Keratinocyte (primary cell): ENCODE measurements at regions not wholly inside any gene's neighbourhood (a gene's known extent, or its start where the extent isn't known, plus 50 kb on each side); places are given as distances from the start of the nearest gene placed in this dataset.

Source experiments
- DNase-seq: peaks from one replicate; pipeline ENCODE4 v3.0.0-alpha.2; 2011; ENCODE audit warnings: low read depth, missing footprints, low spot score
- FAIRE-seq: peaks from 2 replicates; lab custom pipeline; 2011; peaks lifted over from hg19 to GRCh38; lab: Jason Lieb, UNC
- H2AFZ ChIP-seq: 2 replicates; pipeline ENCODE4 v1.6.0; 2012; ENCODE audit warnings: low read length, control low read depth, inconsistent platforms; ENCODE audit not compliant: control insufficient read depth
- H3K27ac ChIP-seq: 2 replicates; pipeline ENCODE4 v1.5.1; 2011; ENCODE audit warnings: low read length; ENCODE audit not compliant: control insufficient read depth, insufficient read depth
- H3K27me3 ChIP-seq: 3 replicates; pipeline ENCODE4 v1.6.0; 2011; ENCODE audit warnings: low read length; ENCODE audit not compliant: control insufficient read depth, insufficient read depth; ENCODE audit errors: extremely low read depth
- H3K36me3 ChIP-seq, 2 experiments: 2 replicates in 1 of 2; 3 replicates in 1 of 2; pipeline ENCODE4 v1.5.1; 2011; ENCODE audit warnings: low read length in 2 of 2, mild to moderate bottlenecking in 1 of 2; ENCODE audit not compliant: control insufficient read depth in 2 of 2, insufficient read depth in 2 of 2; ENCODE audit errors: extremely low read depth in 1 of 2
- H3K4me1 ChIP-seq: 3 replicates; pipeline ENCODE4 v1.5.1; 2011; ENCODE audit warnings: low read length; ENCODE audit not compliant: control insufficient read depth, insufficient read depth; ENCODE audit errors: extremely low read depth
- H3K4me2 ChIP-seq: 3 replicates; pipeline ENCODE4 v1.6.0; 2011; ENCODE audit warnings: low read depth, low read length; ENCODE audit not compliant: control insufficient read depth, insufficient read depth; ENCODE audit errors: extremely low read depth
- H3K4me3 ChIP-seq, 3 experiments: fragments of 200-600 bp in 1 of 3; sonication (generic) in 1 of 3; 2 replicates in 2 of 3; 3 replicates in 1 of 3; pipeline ENCODE4 v1.5.1; 2011 to 2016; ENCODE audit warnings: low read length in 3 of 3, mild to moderate bottlenecking in 3 of 3, control low read depth in 2 of 3, inconsistent platforms in 1 of 3, low read depth in 1 of 3, mixed read lengths in 1 of 3, mixed run types in 1 of 3, moderate library complexity in 1 of 3; ENCODE audit not compliant: control insufficient read depth in 2 of 3, insufficient read depth in 2 of 3; ENCODE audit errors: extremely low read depth in 1 of 3
- H3K79me2 ChIP-seq: 2 replicates; pipeline ENCODE4 v1.6.0; 2012; ENCODE audit warnings: low read length; ENCODE audit not compliant: control insufficient read depth, insufficient read depth
- H3K9ac ChIP-seq: 3 replicates; pipeline ENCODE4 v1.6.0; 2011; ENCODE audit warnings: low read length; ENCODE audit not compliant: control insufficient read depth, insufficient read depth; ENCODE audit errors: extremely low read depth
- H3K9me1 ChIP-seq: 3 replicates; pipeline ENCODE4 v1.6.0; 2011; ENCODE audit warnings: low read length; ENCODE audit not compliant: control insufficient read depth, insufficient read depth; ENCODE audit errors: extremely low read depth
- H3K9me3 ChIP-seq: 2 replicates; pipeline ENCODE4 v1.5.1; 2012; ENCODE audit warnings: low read depth, low read length; ENCODE audit not compliant: control insufficient read depth
- H4K20me1 ChIP-seq: 3 replicates; pipeline ENCODE4 v1.6.0; 2011; ENCODE audit warnings: low read length; ENCODE audit not compliant: control insufficient read depth, insufficient read depth; ENCODE audit errors: extremely low read depth
- CTCF ChIP-seq, 3 experiments: IDR thresholded peaks in 1 of 3; conservative IDR thresholded peaks in 1 of 3; optimal IDR thresholded peaks in 1 of 3; 2 replicates in 2 of 3; 3 replicates in 1 of 3; pipeline versions ENCODE3 to v1.5.1; 2011; ENCODE audit warnings: low read length in 3 of 3, mild to moderate bottlenecking in 3 of 3, moderate library complexity in 2 of 3, control low read depth in 1 of 3, inconsistent platforms in 1 of 3; ENCODE audit not compliant: insufficient read depth in 2 of 3; ENCODE audit errors: extremely low read depth in 1 of 3
- EZH2 ChIP-seq: IDR thresholded peaks from one replicate; pipeline ENCODE4 v1.6.1; 2012; ENCODE audit warnings: inconsistent platforms, mild to moderate bottlenecking, low read length, moderate library complexity
- dilution Hi-C: fragments of 300-500 bp; cut with MboI; formaldehyde crosslinking; loops from one replicate; pipeline ENCODE4 v1.7.0; 2020; ENCODE audit warnings: low sequenced_read_pairs; ENCODE audit not compliant: extremely low pct_ligation_motif_present

GRCh38 chr14:80110721-80111120 lies 100.6 kb downstream of the DIO2 start:
- Histone ChIP-seq H3K9me1 (no peaks in the 10 kb centered on the region), H3K27me3 (no peaks in the 10 kb centered on the region), H3K4me2 (no peak overlapping the region), H3K27ac (no peak overlapping the region), H3K9me3 (no peaks in the 10 kb centered on the region), H4K20me1 (no peaks in the 10 kb centered on the region), H3K4me3 (no peak overlapping the region), H3K36me3 (no peaks in the 10 kb centered on the region), H3K4me1 (no peaks in the 10 kb centered on the region), H3K79me2 (no peaks in the 10 kb centered on the region), H2AFZ (no peak overlapping the region), H3K9ac (no peak overlapping the region)
- no peak for FAIRE-seq
- no peak for DNase-seq
- dilution Hi-C loops: no loop called here
- TF ChIP-seq EZH2 (no peak), CTCF (optimal IDR thresholded peaks at IDR 0.05 in 1 of 3, IDR thresholded peaks at IDR 0.05 in 1 of 3, conservative IDR thresholded peaks at IDR 0.05 in 1 of 3; ENCODE audit: extremely low read depth in 1 of 3, insufficient read depth in 2 of 3, low read length in 3 of 3) (no peak)

- Histone ChIP-seq H3K27me3 (no peaks in the 10 kb centered on the region), H3K9me1 (no peaks in the 10 kb centered on the region), H3K9ac (no peak overlapping the region), H3K9me3 (no peaks in the 10 kb centered on the region), H3K36me3 (no peaks in the 10 kb centered on the region), H2AFZ (no peak overlapping the region), H3K79me2 (no peaks in the 10 kb centered on the region), H3K4me1 (no peaks in the 10 kb centered on the region), H3K4me2 (no peak overlapping the region), H3K27ac (no peak overlapping the region), H3K4me3 (no peak overlapping the region), H4K20me1 (no peaks in the 10 kb centered on the region)
- TF ChIP-seq EZH2 (no peak), CTCF (optimal IDR thresholded peaks at IDR 0.05 in 1 of 3, IDR thresholded peaks at IDR 0.05 in 1 of 3, conservative IDR thresholded peaks at IDR 0.05 in 1 of 3; ENCODE audit: extremely low read depth in 1 of 3, insufficient read depth in 2 of 3, low read length in 3 of 3) (no peak)
- FAIRE-seq (no peak), DNase-seq (no peak)
- dilution Hi-C loops: no loop called here
Observed at GRCh38 chr14:80109055-80109454, 102.2 kb downstream of the DIO2 start.
